Neural cell (in vitro differentiated cells): ENCODE measurements at regions not wholly inside any gene's neighbourhood (a gene's known extent, or its start where the extent isn't known, plus 50 kb on each side); places are given as distances from the start of the nearest gene placed in this dataset.

Experiments
- CTCF ChIP-seq: fragments of 450-650 bp; IDR thresholded peaks from 2 replicates; pipeline ENCODE4 v1.5.1; 2014; ENCODE audit warnings: antibody characterized with exemption, mild to moderate bottlenecking, moderate library complexity; ENCODE audit not compliant: poor library complexity, severe bottlenecking
- EP300 ChIP-seq: fragments of 450-650 bp; conservative IDR thresholded peaks from 2 replicates; pipeline ENCODE4 v1.6.1; 2014; ENCODE audit warnings: antibody characterized with exemption, mild to moderate bottlenecking, moderate library complexity; ENCODE audit not compliant: poor library complexity, severe bottlenecking
- EZH2 ChIP-seq: fragments of 200-600, 300-800 bp; shearing (Covaris generic), sonication (generic); IDR thresholded peaks from 2 replicates; pipeline ENCODE4 v1.6.1; 2014; ENCODE audit warnings: antibody characterized with exemption, low read length, borderline replicate concordance, mild to moderate bottlenecking; ENCODE audit not compliant: insufficient read depth, poor library complexity, severe bottlenecking
- MXI1 ChIP-seq: fragments of 450-650 bp; conservative IDR thresholded peaks from 2 replicates; pipeline ENCODE4 v1.6.1; 2014; ENCODE audit warnings: antibody characterized with exemption, mild to moderate bottlenecking; ENCODE audit not compliant: poor library complexity, severe bottlenecking
- POLR2AphosphoS5 ChIP-seq: IDR thresholded peaks from 2 replicates; pipeline ENCODE4 v1.6.1; 2012
- RAD21 ChIP-seq: fragments of 450-650 bp; conservative IDR thresholded peaks from 2 replicates; pipeline ENCODE4 v1.6.1; 2014; ENCODE audit warnings: antibody characterized with exemption, mild to moderate bottlenecking, moderate library complexity
- REST ChIP-seq: IDR thresholded peaks from 2 replicates; pipeline ENCODE4 v1.6.1; 2012; ENCODE audit warnings: borderline replicate concordance
- SMC3 ChIP-seq: fragments of 450-650 bp; conservative IDR thresholded peaks from 2 replicates; pipeline ENCODE4 v1.6.1; 2014; ENCODE audit warnings: antibody characterized with exemption, mild to moderate bottlenecking, moderate library complexity; ENCODE audit not compliant: poor library complexity
- TAF1 ChIP-seq: IDR thresholded peaks from 2 replicates; pipeline ENCODE4 v1.6.1; 2012; ENCODE audit warnings: low read depth

GRCh38 chr11:115111066-115111465, 393.1 kb downstream of the CADM1 start:
- TF ChIP-seq CTCF (no peak), POLR2AphosphoS5 (no peak), MXI1 (no peak), EP300 (no peak), EZH2 (no peak), REST (no peak), TAF1 (no peak), SMC3 (no peak), RAD21 (no peak)
